HuH-7.5 (cell line): ENCODE measurements at regions not wholly inside any gene's neighbourhood (a gene's known extent, or its start where the extent isn't known, plus 50 kb on each side); places are given as distances from the start of the nearest gene placed in this dataset.
"Not testable (repeated sequence)": the region's sequence is repeated elsewhere in the genome, so short reads cannot be mapped to it uniquely, and the experiment has no call there.

ENCODE experiments used
- DNase-seq: peaks from one replicate; pipeline ENCODE4 v3.0.0; 2011; ENCODE audit warnings: low spot score

DNA sequence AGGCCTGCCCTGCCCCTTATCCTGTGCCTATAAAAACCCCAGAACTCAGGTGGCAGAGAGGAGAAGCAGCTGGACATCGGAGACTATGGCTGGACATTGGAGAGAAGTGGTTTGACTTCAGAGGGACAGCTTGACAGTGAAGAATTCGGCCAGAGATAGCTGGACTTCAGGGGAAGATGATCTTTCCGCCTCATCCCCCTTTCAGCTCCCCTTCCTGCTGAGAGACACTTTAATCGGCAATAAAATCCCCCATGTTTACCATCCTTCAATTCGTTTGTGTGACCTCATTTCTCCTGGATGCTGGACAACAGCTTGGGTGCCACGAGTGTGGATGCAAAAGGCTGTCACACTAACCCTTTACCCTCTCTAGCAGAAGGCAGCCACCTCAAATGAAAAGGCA, 134.1 kb upstream of the TUT7 start:
- DNase-seq = no peak

DNA sequence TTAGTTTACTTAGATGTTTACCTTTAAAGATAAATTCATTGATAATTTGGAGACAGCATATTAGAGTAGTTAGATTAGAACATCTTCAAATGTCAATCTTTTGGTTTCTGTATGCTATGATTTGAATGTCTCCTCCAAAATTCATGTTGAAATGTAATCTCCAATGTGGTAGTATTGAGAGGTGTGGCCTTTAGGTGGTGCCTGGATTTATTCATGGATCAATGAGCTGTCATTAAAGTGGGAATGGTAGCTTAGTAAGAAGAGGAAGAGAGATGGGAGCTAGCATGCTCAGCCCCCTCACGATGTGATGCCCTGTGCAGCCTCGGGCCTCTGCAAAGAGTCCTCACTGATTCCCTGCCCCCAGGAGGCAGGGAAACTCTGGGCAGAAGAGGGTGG, 133.6 kb upstream of the TUT7 start:
- no peak for DNase-seq

DNA sequence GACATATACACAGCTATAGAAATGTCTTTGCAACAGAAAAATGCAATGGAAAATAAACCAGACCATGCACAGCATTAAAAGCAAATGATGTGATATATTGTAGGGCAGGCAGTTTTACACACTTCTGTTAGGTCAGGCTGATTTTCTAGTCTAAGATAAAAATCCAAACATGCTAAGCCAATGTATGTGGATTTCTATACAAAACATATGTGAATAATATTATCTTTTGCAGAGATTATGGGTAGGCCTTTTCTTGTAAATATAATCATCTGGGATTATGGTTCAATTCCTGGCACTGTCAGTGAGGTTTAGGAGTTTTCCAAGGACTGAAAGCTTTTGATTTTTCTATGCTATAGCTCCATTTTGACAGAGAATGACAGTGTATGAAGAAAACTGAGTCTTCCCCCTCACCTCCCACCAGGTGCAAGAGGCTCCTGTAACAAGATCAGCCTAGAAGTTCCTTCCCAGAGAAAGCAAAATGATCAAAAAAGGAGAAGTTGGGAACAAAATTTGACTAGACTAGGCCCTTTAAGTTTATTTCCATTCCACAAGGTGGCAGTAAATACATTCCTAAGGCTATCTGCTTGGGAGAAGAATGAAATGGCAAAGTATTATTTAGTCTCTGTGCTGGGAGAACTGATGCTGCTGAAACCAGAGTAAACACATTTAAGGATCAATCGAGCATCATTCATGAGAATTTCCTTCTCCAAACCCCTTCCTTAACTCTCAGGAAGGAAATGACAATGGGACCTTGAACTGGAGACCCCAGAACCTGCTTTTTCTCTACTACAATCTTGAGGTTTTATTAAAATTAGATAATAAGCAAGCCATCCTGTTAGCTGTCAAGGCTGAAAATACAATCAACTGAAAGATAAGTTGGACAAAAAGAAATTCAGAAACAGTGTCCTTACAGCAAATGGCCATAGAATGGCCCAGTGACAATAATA, 133.0 kb upstream of the TUT7 start:
- peak; percentile 13 for DNase-seq

DNA sequence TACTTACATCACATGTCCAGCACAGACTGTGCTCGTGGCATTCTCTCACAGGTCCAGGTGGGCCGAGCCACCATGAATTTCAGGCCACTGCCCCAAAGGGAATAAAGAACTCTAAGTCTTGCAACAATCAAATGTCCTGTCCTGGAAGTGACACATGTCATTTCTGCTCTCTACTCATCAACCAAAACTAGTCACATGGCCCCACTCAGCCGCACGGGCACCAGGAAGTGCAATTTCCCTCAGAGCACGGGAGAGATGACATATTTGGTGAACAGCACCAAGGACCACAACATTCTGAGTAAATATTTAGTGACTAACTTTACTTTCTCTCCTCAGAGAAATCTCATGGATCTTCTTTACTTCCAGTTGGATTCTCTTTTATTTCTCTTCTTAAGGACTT, 131.1 kb upstream of the TUT7 start:
- no peak for DNase-seq

DNA sequence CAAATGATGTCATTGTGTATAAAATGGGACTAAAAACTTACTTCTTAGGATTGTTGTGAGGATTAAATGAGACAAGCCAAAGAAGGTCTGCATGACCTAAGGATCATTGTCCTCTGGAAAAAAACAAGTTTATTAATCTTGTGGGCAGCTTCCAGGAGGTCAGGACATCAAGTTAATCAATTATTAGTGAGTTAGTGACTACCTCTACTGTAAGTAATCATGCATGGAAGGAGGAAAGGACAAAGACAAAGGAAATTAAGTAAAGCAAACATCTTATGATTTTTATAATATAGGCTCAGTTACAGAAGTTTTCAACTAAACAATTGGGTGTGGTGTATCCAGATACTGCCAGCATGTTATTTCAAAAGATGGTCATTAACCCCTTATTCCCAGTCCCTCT, 129.3 kb upstream of the TUT7 start:
- no peak for DNase-seq

DNA sequence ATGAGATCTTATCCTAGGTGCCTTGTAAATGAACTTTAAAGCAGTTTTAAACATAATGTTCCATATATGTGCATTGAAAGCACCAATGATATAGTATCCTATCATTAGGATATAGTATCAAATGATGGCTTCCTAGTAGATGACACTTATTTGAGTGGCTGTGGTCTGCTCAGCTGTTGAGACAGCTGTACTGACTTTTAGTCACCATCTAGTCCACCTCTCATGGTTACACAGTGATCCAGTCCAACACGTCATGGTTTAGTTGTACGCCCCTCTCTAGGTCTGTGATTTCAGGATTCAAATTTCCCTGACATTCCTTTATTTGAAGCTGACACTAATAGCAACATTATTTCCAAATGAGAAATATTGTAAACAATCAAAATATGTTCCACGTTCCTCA, 127.3 kb upstream of the TUT7 start:
- DNase-seq = no peak

DNA sequence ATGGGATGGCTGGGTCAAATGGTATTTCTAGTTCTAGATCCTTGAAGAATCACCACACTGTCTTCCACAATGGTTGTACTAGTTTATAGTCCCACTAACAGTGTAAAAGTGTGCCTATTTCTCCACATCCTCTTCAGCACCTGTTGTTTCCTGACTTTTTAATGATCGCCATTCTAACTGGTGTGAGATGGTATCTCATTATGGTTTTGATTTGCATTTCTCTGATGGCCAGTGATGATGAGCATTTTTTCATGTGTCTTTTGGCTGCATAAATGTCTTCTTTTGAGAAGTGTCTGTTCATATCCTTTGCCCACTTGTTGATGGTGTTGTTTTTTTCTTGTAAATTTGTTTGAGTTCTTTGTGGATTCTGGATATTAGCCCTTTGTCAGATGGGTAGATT, 121.0 kb upstream of the TUT7 start:
- DNase-seq = not testable (repeated sequence)

DNA sequence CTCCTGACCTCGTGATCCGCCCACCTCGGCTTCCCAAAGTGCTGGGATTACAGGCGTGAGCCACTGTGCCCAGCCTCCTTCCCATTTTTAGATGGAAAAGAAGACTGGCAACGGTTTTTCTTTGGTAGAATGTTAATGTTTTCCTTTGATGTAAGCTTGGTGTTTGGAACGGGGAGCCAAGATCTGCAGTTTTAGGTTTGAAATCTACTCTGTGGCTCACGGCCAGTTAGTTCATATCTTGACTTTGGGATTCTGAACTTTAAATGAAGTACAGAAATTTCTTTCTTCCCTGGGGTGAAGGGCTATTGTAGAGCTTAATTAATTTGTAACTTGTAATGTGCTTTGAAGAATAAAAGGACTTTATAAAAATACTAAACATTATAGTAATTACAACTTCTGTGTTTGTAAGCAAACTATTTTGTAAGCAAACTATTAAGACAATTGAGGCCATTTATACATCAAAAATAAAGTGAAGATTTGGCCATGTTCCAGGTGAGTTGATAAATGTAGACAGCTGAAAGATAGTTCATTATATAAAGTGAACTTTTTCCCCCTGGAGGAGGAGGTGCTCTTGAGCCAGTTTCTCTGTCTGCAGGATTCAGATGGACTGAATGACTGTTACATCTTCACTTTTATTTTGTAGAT, 117.1 kb upstream of the TUT7 start:
- DNase-seq = no peak

DNA sequence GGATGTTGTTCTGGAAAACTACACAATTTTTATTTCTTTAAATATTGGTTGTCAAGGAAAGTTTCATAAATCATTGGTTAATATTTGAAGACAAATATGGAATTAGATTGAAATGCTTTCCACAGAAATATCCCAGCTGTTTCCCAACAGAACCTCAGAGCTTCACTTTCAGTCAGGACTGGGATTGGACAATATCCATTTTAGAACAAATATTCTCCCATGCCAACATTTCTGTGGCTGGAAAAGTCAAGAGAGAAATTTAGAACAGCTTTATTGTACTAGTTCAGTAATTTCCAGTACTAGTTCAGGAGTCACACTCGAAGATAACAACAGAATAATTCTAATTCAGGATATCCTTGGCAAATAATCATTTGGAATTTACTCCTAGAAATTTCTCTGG, 116.1 kb upstream of the TUT7 start:
- DNase-seq = no peak

DNA sequence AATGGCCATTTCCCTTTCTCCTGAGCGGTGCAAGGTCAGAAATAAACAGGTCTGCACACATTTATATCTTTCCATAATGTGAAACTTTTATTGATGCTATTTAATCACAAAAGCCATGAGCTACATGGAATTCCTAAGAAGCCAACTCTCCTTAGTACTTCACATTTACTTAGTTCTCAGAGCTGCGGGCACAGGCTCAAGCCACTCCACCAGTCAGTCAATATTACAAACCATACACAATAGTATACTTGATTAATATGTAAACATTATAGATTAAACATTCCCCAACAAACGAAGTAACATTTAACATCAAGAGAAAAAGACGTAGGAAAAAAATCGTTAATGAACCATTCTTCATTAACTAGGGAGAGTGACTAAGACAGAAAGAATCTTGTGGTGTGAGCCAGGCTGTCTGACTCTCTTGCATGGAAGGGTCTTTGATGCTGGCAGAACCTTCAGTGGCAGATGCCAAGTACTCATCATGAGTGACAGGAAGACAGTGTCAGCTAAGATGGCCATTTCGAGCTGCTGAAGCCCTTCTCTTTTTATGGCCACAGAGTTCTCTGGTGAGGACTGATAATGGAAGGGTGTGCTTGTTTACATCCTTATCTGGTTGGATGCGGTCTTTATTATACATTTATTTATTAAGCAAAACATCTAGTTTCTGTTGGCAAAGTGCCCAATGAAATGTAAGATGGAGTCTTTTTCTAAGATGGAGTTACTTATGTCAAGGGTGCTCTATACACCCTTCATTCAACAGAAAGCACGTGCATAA, 115.5 kb upstream of the TUT7 start:
- DNase-seq = no peak

DNA sequence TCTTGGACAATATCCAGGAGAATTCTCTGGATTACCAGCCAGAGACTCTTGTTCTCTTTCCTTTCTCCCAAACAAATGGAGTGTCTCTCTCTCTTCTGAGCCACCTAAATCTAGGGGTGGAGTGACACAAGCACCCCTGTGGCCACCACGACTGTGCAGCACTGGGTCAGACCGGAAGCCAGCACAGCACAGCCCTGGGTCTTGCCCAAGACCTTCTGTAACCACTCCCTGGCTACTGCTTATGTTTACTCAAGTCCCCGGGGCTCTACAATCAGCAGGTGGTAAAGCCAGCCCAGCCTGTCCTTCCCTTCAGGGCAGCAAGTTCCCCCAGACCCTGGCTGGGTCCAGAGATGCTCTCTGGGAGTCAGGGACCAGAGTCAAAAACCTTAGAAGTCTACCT, 110.0 kb upstream of the TUT7 start:
- no peak for DNase-seq

DNA sequence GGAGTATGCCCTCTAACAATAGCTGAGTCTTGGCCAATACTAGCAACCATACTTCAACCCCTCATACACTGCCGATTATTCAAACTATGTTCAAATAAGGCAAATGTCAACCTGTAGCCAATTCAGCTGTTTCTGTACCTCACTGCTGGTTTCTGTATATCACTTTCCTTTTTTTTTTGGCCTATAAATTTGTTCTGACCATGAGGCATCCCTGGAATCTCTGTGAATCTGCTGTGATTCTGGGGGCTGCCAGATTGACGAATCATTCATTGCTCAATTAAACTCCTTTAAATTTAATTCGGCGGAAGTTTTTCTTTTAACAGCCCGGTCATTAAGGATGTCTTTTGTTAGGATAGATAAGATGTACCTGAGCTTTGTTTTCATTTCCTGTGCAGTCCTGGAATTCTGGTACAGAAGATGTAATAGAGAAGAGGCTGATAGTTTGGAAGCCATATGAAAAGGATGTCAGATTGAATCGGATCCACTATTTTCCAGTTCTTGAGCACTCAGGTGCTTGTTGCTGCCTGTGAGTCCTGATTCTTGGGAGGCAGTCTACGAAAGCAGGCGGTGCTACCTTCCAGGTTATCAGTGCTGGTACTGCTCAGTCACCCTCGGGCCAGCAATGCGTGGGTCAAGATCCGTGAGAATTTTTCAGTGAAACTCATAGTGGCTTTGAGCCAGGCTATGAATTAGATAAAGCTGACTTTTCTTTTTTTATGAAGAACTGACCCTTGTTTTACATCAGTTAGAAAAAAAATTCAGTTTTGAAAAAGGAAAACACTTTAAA, 106.2 kb upstream of the TUT7 start:
- DNase-seq = no peak

DNA sequence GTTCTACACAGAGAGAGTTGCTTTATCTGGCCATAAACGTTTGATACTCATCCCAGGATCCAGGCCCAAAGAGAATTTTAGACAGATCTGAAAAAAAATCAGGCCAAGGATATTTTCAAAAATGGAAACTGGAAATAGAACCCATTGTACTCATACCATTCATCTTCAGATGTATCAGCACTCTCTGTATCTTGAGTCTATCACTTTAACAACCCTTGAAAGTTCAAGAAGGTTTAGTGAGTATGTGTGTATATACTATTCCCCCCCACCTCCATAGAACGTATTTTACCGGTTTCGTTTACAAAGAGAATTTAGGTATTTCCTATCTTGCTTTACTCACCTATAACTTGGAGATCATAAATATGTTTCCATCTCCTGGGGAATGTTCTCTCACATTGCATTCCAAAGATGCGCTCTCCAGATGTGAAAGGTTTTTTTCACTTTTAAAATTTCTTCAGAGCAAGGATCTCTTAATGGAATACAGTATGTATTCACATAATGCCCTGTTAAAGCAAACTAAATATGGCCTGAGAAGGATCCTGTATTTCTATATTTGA, 105.5 kb upstream of the TUT7 start:
- no peak for DNase-seq

DNA sequence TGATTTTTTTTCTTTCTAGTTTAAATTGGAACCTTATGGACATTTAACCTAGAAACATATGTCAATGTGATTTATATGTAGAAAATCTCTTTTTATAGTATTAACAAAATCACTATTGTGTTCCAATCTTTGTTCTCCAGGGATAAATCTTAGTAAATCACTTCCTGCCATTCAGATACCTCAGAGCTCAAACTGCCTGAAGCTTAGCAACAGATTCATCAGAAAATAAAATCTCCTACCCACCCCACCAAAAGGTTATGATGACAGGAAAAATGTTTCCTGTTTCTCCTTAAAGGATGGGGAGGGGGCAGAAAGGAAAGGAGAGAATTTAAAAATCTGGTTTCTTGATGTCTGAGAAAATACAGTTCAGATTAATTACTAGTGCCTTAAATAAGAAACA, 105.0 kb upstream of the TUT7 start:
- no peak for DNase-seq

DNA sequence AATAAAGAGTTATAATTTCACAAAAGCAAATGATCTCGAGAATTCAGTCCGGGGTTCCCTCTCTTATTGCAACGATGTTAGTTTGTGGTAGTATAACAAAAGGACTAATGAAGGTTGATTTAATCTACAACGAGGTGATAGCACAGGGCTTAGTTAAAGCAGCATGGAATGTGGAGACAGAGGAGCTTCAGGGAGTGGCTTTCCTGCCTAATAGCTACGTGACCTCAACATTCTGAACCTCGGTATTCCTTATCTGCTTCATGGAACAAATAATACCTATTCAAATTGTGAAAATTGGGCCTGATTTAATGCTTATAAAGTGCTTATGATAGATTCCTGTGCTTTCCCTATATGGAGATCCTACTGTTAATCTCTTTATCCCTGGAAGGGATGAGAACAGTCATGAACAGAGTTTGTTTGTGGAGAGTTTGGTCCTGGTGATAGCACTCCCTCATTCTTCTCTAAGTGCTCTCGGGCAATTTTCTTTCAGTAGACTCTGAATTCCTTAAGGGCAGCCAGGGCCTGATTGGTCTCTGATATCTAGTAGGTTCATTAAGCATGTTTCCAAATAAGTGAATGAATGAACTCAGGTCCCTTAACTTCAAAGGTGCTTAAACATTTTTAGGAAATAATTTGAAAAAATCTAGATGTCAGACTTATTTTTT, 104.1 kb upstream of the TUT7 start:
- no peak for DNase-seq

DNA sequence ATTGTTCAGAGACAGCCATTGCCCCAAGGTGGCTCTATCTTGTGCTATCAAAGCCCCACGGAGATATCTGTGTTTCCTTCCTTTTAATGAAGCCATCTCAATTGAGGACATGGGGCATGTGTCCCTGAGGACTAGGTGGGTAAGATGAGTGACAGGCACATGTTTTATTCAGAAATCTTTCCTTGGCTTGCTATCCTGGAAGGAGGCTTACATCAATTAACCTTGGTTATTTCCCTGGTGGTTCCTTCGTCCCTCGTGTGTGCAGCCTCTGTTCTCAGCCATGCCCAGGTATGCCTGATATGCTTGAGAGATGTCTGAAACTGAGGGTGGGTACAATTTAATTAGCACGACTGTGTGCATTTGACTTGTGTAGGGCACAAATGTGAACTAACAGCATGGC, 102.2 kb upstream of the TUT7 start:
- no peak for DNase-seq

DNA sequence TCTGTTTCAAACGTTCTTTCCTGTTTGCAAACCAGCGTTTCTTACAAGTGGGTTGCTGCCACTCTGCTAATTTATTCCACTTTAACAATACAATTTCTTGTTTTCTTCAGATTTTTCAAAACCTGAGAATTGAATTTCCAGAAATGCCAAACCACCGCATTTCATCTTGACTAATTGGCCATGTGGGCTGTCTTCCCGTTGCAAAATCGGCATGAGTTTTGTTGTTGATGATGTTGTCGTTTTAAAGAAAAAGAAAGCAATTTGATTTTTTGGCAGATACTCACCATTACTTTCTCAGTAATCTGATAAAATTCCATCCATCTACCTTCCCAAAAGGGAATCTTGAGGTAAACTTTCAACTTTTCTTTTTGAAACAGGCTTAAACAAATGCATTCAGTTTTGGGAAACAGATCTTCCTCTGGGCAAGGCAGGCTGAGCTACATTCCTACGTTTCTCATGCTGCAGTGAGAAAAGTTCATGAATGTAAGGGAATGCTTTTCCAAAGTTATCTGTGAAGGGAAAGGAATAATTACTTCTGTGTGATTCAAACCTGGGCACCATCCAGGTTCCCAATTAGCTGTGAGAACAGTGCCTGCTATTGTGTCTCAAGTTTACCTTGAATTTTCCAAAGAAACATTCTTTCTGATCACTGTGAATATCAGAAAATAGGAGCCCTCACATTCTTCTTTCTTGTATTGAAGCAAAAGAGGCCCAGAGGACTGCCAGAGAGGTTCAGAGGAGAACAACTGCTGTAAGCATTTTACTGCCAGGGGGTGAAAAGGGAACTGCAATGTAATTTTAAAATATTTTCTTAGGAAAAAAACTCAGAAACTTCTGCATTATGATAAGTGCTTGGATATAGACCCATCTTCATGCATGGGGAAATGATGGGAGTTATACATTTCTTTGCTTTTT, 100.7 kb upstream of the TUT7 start:
- no peak for DNase-seq

DNA sequence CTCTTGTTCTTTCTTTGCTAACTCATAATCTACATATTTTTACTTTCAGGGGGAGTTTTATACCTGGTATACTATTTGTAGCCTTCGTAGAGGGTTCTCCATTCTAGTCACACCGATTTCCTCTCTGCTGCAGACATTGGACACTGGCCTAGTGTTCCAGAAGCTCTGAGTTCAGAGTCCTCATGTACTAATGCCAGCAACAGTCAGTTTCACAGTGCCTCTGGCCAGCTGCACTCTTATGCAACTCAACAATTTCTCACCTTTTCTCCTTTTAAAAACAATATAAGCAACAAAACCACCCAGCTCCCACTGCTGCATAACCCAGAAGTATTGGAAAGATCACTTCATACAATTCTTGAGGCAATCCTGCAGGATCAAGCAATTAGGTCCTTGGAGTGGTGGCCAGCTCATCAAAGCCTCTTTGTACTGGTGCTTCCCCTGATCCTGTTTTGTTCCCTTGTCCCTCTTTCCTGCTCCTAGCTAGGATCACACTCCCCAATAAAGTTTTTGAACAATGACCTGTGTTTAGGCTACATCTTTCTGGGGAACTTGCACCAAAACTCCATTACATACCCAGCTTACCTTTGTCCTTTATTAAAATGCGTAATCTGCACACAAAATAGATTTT, 98.1 kb upstream of the TUT7 start:
- DNase-seq = no peak

DNA sequence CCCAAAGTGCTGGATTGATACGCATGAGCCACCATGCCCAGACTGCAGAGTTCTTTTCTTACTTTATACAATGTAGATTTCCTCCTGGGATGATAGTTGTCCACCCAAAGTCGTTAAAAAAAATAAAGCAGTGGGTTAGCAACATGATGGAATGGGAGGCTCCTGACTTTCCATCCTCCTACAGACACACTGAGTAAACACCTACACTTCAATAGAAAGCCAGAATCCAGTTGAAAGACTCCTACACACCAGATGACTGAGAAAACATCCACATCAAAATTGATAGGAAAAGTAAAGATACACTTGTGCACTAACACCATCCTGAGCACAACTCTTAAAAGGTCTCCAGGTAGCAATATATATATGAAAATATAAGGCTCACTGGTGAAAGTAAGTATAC, 95.0 kb upstream of the TUT7 start:
- DNase-seq = no peak

DNA sequence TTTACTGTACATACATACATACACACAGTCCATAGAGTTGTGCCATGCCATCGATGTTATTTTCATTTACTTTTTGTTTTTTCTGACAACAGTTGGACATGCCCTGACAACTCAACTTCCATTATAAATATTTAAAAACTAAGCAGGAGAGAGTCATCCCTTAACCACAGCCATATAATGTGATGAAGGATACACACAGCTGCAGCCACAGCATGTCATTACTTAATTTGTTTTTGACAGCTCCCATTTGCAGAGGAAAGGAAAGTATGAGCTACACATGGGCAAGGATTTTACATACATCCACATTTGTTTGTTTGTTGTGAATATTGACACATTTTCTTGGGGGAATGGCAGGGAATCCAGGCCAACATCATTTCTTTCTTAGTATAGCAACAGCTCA, 91.5 kb upstream of the TUT7 start:
- DNase-seq = no peak
